ENCODE measurements at regions not wholly inside any gene's neighbourhood (a gene's known extent, or its start where the extent isn't known, plus 50 kb on each side); places are given as distances from the start of the nearest gene placed in this dataset.

DNA sequence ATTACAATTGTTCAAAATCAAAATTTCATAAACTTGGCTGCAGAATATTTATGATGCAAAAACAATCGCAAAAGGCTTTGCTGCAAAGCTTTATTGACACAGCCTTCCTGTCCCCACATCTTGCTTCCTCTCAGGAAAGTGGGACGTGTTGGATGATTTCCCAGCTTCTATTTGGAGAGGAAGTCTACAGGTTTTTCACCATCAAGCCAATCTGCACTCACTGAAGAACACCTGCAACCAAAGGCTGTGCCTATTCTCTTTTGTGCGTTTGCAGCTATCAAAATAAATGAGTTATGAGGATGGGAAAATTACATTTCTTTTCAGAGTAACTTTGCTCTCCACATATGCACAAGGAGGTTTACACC, 214.4 kb downstream of the PLK2 start:
- TF ChIP-seq, protein P1, sequence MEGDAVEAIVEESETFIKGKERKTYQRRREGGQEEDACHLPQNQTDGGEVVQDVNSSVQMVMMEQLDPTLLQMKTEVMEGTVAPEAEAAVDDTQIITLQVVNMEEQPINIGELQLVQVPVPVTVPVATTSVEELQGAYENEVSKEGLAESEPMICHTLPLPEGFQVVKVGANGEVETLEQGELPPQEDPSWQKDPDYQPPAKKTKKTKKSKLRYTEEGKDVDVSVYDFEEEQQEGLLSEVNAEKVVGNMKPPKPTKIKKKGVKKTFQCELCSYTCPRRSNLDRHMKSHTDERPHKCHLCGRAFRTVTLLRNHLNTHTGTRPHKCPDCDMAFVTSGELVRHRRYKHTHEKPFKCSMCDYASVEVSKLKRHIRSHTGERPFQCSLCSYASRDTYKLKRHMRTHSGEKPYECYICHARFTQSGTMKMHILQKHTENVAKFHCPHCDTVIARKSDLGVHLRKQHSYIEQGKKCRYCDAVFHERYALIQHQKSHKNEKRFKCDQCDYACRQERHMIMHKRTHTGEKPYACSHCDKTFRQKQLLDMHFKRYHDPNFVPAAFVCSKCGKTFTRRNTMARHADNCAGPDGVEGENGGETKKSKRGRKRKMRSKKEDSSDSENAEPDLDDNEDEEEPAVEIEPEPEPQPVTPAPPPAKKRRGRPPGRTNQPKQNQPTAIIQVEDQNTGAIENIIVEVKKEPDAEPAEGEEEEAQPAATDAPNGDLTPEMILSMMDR (IDR thresholded peaks at IDR 0.05; ENCODE audit: low read depth, low read length), result no peak
- no peak for DNase-seq (ENCODE audit: extremely low read depth, low read depth)

DNA sequence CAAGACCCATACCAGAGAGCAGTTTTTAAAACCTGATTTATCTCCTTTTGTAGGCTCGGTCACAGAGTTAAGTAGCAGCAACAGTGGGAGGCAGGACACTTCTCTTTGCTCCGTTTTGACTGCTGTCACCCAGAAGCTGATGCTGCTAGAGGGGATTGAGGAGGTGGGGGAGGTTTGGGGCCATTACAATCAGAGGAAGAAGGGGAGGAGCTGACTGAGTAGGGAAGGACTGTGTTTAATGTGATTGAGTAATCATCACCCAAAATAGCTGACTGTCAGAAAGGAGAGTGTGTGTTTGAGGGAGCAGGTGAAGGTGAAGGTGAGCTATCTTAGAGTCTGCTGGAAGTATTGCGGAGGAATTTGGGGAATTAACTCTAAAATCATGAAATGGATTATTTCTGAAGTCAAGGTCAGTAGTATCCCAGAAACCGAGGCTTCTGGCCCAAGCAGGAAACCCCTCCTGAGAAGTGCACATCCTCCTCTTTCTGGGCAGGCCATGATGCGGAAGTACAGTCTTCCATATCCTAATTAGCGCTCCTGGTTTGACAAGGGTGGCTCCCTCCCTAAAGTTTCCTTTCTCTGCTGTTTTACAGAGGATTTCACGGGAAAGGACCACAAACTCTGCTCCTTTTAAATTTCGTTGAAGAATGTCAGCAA, 214.9 kb downstream of the PLK2 start:
- DNase-seq (ENCODE audit: extremely low read depth, low read depth), result no peak
- TF ChIP-seq, protein P1 (IDR thresholded peaks at IDR 0.05; ENCODE audit: low read depth, low read length), result no peak

DNA sequence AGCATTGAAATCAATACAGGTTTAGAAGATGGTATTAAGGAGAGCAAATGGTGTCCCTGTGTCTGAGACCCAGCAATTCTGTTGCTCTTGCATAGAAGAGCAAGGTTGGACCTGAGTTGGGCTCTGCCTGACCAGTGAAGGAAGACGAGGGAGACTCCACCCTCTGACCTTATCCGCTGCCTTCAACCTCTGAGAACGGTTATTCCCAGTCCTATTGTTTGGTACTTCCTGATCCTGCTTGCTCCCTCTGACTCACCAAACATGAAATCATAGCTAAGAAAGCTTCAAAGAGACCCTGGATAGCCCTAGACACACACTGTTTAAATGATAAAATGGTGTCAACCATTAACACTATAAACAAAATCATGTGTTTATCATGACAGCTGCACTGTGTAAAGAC, 218.5 kb downstream of the PLK2 start:
- no peak for DNase-seq (ENCODE audit: extremely low read depth, low read depth)

DNA sequence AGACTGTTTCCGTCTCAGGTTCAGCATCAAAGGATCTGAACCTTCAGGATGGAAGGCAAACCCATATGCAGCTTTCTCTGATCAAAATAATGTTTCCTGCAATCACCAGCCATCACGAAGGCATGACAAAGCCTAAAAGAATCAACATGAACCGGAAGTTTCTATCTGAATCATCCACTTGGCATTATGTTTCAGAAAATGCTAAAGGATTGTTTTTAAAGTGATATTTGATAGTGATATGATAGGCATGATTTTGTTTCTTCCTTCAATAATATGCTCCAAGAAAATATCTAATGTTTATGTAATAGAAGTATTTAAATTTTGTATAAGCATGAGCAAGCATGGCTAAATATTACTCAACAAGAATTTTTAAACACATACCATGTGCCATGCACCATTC, 219.6 kb downstream of the PLK2 start:
- DNase-seq (ENCODE audit: extremely low read depth, low read depth), result no peak
- TF ChIP-seq, protein P1 (IDR thresholded peaks at IDR 0.05; ENCODE audit: low read depth, low read length), result no peak

More for the DNA sequence above, 218.5 kb downstream of the PLK2 start:
- TF ChIP-seq, protein P1 (IDR thresholded peaks at IDR 0.05; ENCODE audit: low read depth, low read length), result no peak

DNA sequence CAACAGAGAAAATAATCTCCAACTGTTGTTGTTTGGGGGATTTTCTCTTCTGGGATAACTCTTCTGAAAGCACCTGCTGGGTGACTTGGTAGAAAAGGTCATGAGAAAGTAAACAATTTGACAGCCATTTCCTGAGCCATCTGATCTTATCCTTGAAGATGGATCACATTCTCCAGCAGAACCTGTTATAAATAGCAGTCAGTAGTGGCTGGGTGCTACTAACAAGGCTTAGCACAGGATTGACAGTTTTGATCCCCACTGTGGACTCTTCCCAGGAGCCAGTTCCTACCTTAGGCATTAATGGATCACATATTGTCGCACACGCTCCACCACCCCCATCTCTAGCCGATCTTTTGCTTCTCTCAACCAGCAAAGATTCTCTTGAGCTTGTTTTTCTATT, 220.2 kb downstream of the PLK2 start:
- no peak for DNase-seq (ENCODE audit: extremely low read depth, low read depth)
- TF ChIP-seq, protein P1 (IDR thresholded peaks at IDR 0.05; ENCODE audit: low read depth, low read length), result no peak

DNA sequence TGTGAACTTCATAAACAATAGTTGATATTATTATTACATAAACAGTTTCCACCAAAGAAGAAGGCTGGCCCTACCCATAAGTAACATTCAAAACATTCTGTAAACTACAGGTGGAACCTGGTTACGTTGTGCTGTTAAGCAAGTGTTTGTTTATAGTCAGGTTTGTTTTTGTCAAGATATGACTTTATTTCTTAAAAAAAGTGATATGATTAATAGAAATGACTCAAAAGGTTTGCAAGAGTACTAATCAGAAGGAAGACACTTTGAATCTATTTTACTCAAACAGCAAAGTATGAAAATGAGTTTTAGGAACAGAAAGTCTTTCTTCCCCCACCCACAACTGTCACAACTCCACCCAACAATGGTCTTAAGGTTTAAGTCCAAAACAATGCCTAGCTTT, 220.8 kb downstream of the PLK2 start:
- TF ChIP-seq, protein P1 (IDR thresholded peaks at IDR 0.05; ENCODE audit: low read depth, low read length), result no peak
- DNase-seq (ENCODE audit: extremely low read depth, low read depth), result no peak

DNA sequence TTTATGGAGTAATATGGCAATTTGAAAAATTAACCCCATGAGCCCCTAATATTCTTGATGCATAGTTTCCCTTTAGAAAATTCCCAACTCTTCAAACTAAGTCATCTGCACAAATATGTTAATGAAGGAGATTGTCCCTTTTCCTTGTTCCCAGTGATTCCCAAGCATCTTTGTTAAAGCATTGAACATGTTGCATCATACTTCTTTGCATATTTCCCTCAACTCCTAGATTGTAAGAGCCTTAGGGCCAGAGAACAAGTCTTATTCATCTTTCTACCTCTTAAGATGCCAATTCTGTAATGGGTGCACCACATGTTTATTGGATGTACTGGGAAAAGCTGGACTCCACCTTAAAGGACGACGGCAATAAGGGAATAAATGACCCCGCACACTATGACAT, 223.4 kb downstream of the PLK2 start:
- TF ChIP-seq, protein P1 (IDR thresholded peaks at IDR 0.05; ENCODE audit: low read depth, low read length), result no peak
- no peak for DNase-seq (ENCODE audit: extremely low read depth, low read depth)

Data from AG09319 (cell line).